ENCODE measurements at regions not wholly inside any gene's neighbourhood (a gene's known extent, or its start where the extent isn't known, plus 50 kb on each side); places are given as distances from the start of the nearest gene placed in this dataset.
"Not testable (repeated sequence)": the region's sequence is repeated elsewhere in the genome, so short reads cannot be mapped to it uniquely, and the experiment has no call there.

GRCh38 chr15:22201993-22202659 is 121.8 kb downstream of the OR4M2 start:
- not testable (repeated sequence) for DNase-seq

- not testable (repeated sequence) for DNase-seq
Observed at GRCh38 chr15:22203208-22203607, 122.9 kb downstream of the OR4M2 start.

- not testable (repeated sequence) for DNase-seq
Observed at GRCh38 chr15:22209086-22209485, 128.8 kb downstream of the OR4M2 start.

- DNase-seq = not testable (repeated sequence)
Observed at GRCh38 chr15:22222596-22222995, 142.3 kb downstream of the OR4M2 start.

- DNase-seq = no peak
Observed at GRCh38 chr15:22224241-22224671, 143.9 kb downstream of the OR4M2 start.

GRCh38 chr15:22224961-22225360 is 144.6 kb downstream of the OR4M2 start:
- not testable (repeated sequence) for DNase-seq

- DNase-seq = no peak
Observed at GRCh38 chr15:22226034-22226790, 145.9 kb downstream of the OR4M2 start.

GRCh38 chr15:22227411-22228100 is 147.2 kb downstream of the OR4M2 start:
- no peak for DNase-seq

- DNase-seq = no peak
Observed at GRCh38 chr15:22228101-22228762, 147.9 kb downstream of the OR4M2 start.

GRCh38 chr15:22229990-22230819 is 149.9 kb downstream of the OR4M2 start:
- no peak for DNase-seq

- no peak for DNase-seq
Observed at GRCh38 chr15:22231603-22232002, 151.3 kb downstream of the OR4M2 start.

- no peak for DNase-seq
Observed at GRCh38 chr15:22232675-22233074, 152.3 kb downstream of the OR4M2 start.

GRCh38 chr15:22235261-22235930 is 155.1 kb downstream of the OR4M2 start:
- not testable (repeated sequence) for DNase-seq

GRCh38 chr15:22236469-22236868 is 156.1 kb downstream of the OR4M2 start:
- DNase-seq = no peak

GRCh38 chr15:22237891-22238275 is 157.6 kb downstream of the OR4M2 start:
- DNase-seq = no peak

GRCh38 chr15:22238276-22238958 is 158.1 kb downstream of the OR4M2 start:
- DNase-seq = not testable (repeated sequence)

GRCh38 chr15:22238959-22239805 is 158.9 kb downstream of the OR4M2 start:
- DNase-seq = not testable (repeated sequence)

GRCh38 chr15:22239806-22240180 is 159.5 kb downstream of the OR4M2 start:
- no peak for DNase-seq

GRCh38 chr15:22240403-22240802 is 160.1 kb downstream of the OR4M2 start:
- DNase-seq = no peak

GRCh38 chr15:22240986-22241385 is 160.7 kb downstream of the OR4M2 start:
- no peak for DNase-seq

Measured in activated effector memory CD4-positive, alpha-beta T cell treated with Interleukin-2 at 50 U/mL for 16 hours (primary cell).